H9 (cell line): ENCODE measurements at regions not wholly inside any gene's neighbourhood (a gene's known extent, or its start where the extent isn't known, plus 50 kb on each side); places are given as distances from the start of the nearest gene placed in this dataset.

Experiments used
- DNase-seq: peaks from one replicate; pipeline ENCODE4 v3.0.0-alpha.2; 2017
- H2AFZ ChIP-seq: one replicate; pipeline ENCODE4 v1.6.1; 2013; ENCODE audit warnings: mild to moderate bottlenecking, low read length, control low read depth, moderate library complexity
- H2AK5ac ChIP-seq: 2 replicates; pipeline ENCODE4 v1.6.1; 2013; ENCODE audit warnings: low read length, control low read depth, mixed read lengths; ENCODE audit not compliant: insufficient read length
- H2BK120ac ChIP-seq: one replicate; pipeline ENCODE4 v1.6.1; 2013; ENCODE audit warnings: low read depth, mild to moderate bottlenecking, low read length, control low read depth, inconsistent platforms; ENCODE audit not compliant: poor library complexity, severe bottlenecking
- H2BK12ac ChIP-seq: 2 replicates; pipeline ENCODE4 v1.6.1; 2013; ENCODE audit warnings: low read length, control low read depth, mixed read lengths, low read depth; ENCODE audit not compliant: insufficient read length
- H2BK15ac ChIP-seq: 2 replicates; pipeline ENCODE4 v1.6.1; 2013; ENCODE audit warnings: low read depth, low read length, control low read depth
- H2BK20ac ChIP-seq: one replicate; pipeline ENCODE4 v1.6.1; 2013; ENCODE audit warnings: low read depth, mild to moderate bottlenecking, low read length, control low read depth, inconsistent platforms; ENCODE audit not compliant: poor library complexity, severe bottlenecking
- H2BK5ac ChIP-seq: 2 replicates; pipeline ENCODE4 v1.6.1; 2013; ENCODE audit warnings: low read length, control low read depth, mixed read lengths; ENCODE audit not compliant: insufficient read length
- H3K14ac ChIP-seq: 2 replicates; pipeline ENCODE4 v1.6.1; 2013; ENCODE audit warnings: low read length, control low read depth; ENCODE audit not compliant: insufficient read depth
- H3K18ac ChIP-seq: 2 replicates; pipeline ENCODE4 v1.6.1; 2013; ENCODE audit warnings: low read depth, mild to moderate bottlenecking, mixed read lengths, low read length, control low read depth; ENCODE audit not compliant: insufficient read length
- H3K23ac ChIP-seq: 2 replicates; pipeline ENCODE4 v1.6.1; 2013; ENCODE audit warnings: low read length, control low read depth, mixed read lengths, low read depth; ENCODE audit not compliant: insufficient read length
- H3K23me2 ChIP-seq: 2 replicates; pipeline ENCODE4 v1.6.1; 2013; ENCODE audit warnings: low read depth, mild to moderate bottlenecking, mixed read lengths, low read length, control low read depth; ENCODE audit not compliant: insufficient read length, poor library complexity, severe bottlenecking
- H3K27ac ChIP-seq: 2 replicates; pipeline ENCODE4 v1.5.1; 2013; ENCODE audit warnings: low read length, control low read depth, mixed read lengths, low read depth; ENCODE audit not compliant: insufficient read length
- H3K27me3 ChIP-seq: 2 replicates; pipeline ENCODE4 v1.6.1; 2013; ENCODE audit warnings: low read length, control low read depth, inconsistent platforms; ENCODE audit not compliant: insufficient read depth
- H3K4ac ChIP-seq: 2 replicates; pipeline ENCODE4 v1.6.1; 2013; ENCODE audit warnings: low read depth, mild to moderate bottlenecking, control low read depth, inconsistent platforms, low read length, moderate library complexity
- H3K4me1 ChIP-seq: 2 replicates; pipeline ENCODE4 v1.6.1; 2013; ENCODE audit warnings: low read length, control low read depth, inconsistent platforms; ENCODE audit not compliant: insufficient read depth
- H3K4me2 ChIP-seq: 2 replicates; pipeline ENCODE4 v1.6.1; 2013; ENCODE audit warnings: low read length, control low read depth, mixed read lengths; ENCODE audit not compliant: insufficient read length, insufficient read depth
- H3K56ac ChIP-seq: 2 replicates; pipeline ENCODE4 v1.6.1; 2013; ENCODE audit warnings: low read depth, mild to moderate bottlenecking, mixed read lengths, low read length, control low read depth; ENCODE audit not compliant: insufficient read length
- H3K79me1 ChIP-seq: 2 replicates; pipeline ENCODE4 v1.6.1; 2013; ENCODE audit warnings: low read depth, mild to moderate bottlenecking, moderate library complexity, low read length, control low read depth, inconsistent platforms; ENCODE audit not compliant: insufficient read depth, poor library complexity, severe bottlenecking
- H3K79me2 ChIP-seq: 2 replicates; pipeline ENCODE4 v1.6.1; 2013; ENCODE audit warnings: low read length, control low read depth, inconsistent platforms; ENCODE audit not compliant: insufficient read depth
- H3K9ac ChIP-seq: 2 replicates; pipeline ENCODE4 v1.6.1; 2013; ENCODE audit warnings: low read length, control low read depth, mixed read lengths; ENCODE audit not compliant: insufficient read length; ENCODE audit errors: extremely low read depth
- H3K9me3 ChIP-seq: one replicate; pipeline ENCODE4 v1.6.1; 2013; ENCODE audit warnings: low read depth, low read length, inconsistent platforms; ENCODE audit not compliant: control insufficient read depth
- H3T11ph ChIP-seq: one replicate; pipeline ENCODE4 v1.6.1; 2013; ENCODE audit warnings: mild to moderate bottlenecking, low read length, control low read depth, inconsistent platforms
- H4K20me1 ChIP-seq: one replicate; pipeline ENCODE4 v1.6.1; 2013; ENCODE audit not compliant: control insufficient read depth, insufficient read length, insufficient read depth
- H4K5ac ChIP-seq: 2 replicates; pipeline ENCODE4 v1.6.1; 2013; ENCODE audit warnings: low read depth, mild to moderate bottlenecking, mixed read lengths, low read length, control low read depth; ENCODE audit not compliant: insufficient read length
- H4K8ac ChIP-seq: replicated peaks from 2 replicates; pipeline ENCODE4 v1.6.1; 2013; ENCODE audit warnings: low read length, control low read depth, mixed read lengths, low read depth; ENCODE audit not compliant: insufficient read length
- H4K91ac ChIP-seq: 2 replicates; pipeline ENCODE4 v1.6.1; 2013; ENCODE audit warnings: low read depth, mild to moderate bottlenecking, moderate library complexity, mixed read lengths, low read length, control low read depth; ENCODE audit not compliant: insufficient read length
- H3K27ac Mint-ChIP-seq, 3 experiments: 2 replicates in 2 of 3; 3 replicates in 1 of 3; pipeline ENCODE4 v1.8.0; 2020 to 2021; ENCODE audit warnings: mixed read lengths in 3 of 3, mild to moderate bottlenecking in 1 of 3, moderate library complexity in 1 of 3
- H3K27me3 Mint-ChIP-seq: 2 replicates; pipeline ENCODE4 v1.8.0; 2021; ENCODE audit warnings: low read depth, mild to moderate bottlenecking, moderate library complexity, mixed read lengths
- H3K36me3 Mint-ChIP-seq, 3 experiments: 2 replicates in 2 of 3; 3 replicates in 1 of 3; pipeline ENCODE4 v1.8.0; 2020 to 2021; ENCODE audit warnings: low read depth in 3 of 3, mixed read lengths in 3 of 3; ENCODE audit not compliant: insufficient read depth in 1 of 3
- H3K4me1 Mint-ChIP-seq, 2 experiments: 2 replicates each; pipeline ENCODE4 v1.8.0; 2020; ENCODE audit warnings: mixed read lengths in 2 of 2
- H3K4me3 Mint-ChIP-seq, 2 experiments: 2 replicates in 1 of 2; 3 replicates in 1 of 2; pipeline ENCODE4 v1.8.0; 2020 to 2021; ENCODE audit warnings: mild to moderate bottlenecking in 2 of 2, mixed read lengths in 2 of 2, moderate library complexity in 1 of 2
- H3K9me3 Mint-ChIP-seq, 2 experiments: 2 replicates in 1 of 2; 3 replicates in 1 of 2; pipeline ENCODE4 v1.8.0; 2020; ENCODE audit warnings: mild to moderate bottlenecking in 2 of 2, mixed read lengths in 2 of 2, moderate library complexity in 1 of 2
- WGBS: extraction: QIAGEN DNeasy Blood & Tissue Kit; methylation state at CpG from one replicate; pipeline ENCODE4 v1.1.7; 2013; ENCODE audit warnings: missing lambda C conversion rate, low lambda C conversion rate, mixed read lengths; ENCODE audit not compliant: insufficient read length; ENCODE audit errors: extremely low coverage; 5-methylcytosine and 5-hydroxymethylcytosine counted together
- TF ChIP-seq, protein P1 (sequence below): fragments of 200-600 bp; sonication (generic); conservative IDR thresholded peaks from 3 replicates; pipeline ENCODE4 v1.8.0; 2021; ENCODE audit warnings: antibody characterized with exemption, mild to moderate bottlenecking

DNA sequence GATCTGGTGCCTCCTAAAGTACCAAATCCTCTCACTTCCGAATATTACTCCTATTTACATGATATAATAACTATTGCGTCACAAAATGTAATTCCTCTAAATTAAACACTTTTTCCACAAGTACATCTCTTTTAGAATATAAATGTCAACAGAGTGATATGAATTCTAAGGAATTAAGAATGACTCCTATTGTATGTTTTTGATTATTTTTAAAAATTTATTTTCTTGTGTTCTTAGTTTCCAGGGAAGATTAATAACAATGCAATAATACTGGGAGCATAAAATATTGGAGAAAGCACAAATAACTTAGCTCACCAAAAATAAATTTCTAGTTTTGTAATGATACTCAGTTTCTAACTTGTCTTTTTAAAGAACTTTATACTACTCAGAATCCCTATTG is 184.9 kb downstream of the PCDH18 start:
- no peak overlapping the region for H3K56ac ChIP-seq
- peaks cover 6 to 9% of the 10 kb centered on the region in 2 experiments; a peak in 4 of 5 replicates for H3K9me3 Mint-ChIP-seq
- no peak overlapping the region for H3K23ac ChIP-seq
- no peak for DNase-seq
- H4K91ac ChIP-seq: no peak overlapping the region
- H3K18ac ChIP-seq: no peak overlapping the region
- H3K27me3 Mint-ChIP-seq: no peaks in the 10 kb centered on the region
- WGBS: 100% methylated on average over 1 of the region's 2 CpGs
- no peak overlapping the region for H2AK5ac ChIP-seq
- H3K9me3 ChIP-seq: no peaks in the 10 kb centered on the region
- no peak overlapping the region for H3K4ac ChIP-seq
- H3K79me1 ChIP-seq: no peaks in the 10 kb centered on the region
- H4K20me1 ChIP-seq: no peaks in the 10 kb centered on the region
- H3K79me2 ChIP-seq: no peaks in the 10 kb centered on the region
- no peak overlapping the region for H2BK12ac ChIP-seq
- H4K5ac ChIP-seq: no peak overlapping the region
- H3K9ac ChIP-seq: no peak overlapping the region
- H2BK20ac ChIP-seq: no peak overlapping the region
- H3K27ac ChIP-seq: no peak overlapping the region
- no peak overlapping the region for H3T11ph ChIP-seq
- H4K8ac ChIP-seq: no peak overlapping the region
- no peak overlapping the region for H2BK5ac ChIP-seq
- H3K27ac Mint-ChIP-seq: no peak overlapping the region
- H2BK120ac ChIP-seq: no peak overlapping the region
- no peaks in the 10 kb centered on the region for H3K27me3 ChIP-seq
- no peak overlapping the region for H3K14ac ChIP-seq
- H3K4me1 ChIP-seq: no peaks in the 10 kb centered on the region
- no peak overlapping the region for H2BK15ac ChIP-seq
- peaks cover 2 to 12% (median 4%) of the 10 kb centered on the region in 3 experiments; a peak in 5 of 7 replicates for H3K36me3 Mint-ChIP-seq
- TF ChIP-seq, protein P1, sequence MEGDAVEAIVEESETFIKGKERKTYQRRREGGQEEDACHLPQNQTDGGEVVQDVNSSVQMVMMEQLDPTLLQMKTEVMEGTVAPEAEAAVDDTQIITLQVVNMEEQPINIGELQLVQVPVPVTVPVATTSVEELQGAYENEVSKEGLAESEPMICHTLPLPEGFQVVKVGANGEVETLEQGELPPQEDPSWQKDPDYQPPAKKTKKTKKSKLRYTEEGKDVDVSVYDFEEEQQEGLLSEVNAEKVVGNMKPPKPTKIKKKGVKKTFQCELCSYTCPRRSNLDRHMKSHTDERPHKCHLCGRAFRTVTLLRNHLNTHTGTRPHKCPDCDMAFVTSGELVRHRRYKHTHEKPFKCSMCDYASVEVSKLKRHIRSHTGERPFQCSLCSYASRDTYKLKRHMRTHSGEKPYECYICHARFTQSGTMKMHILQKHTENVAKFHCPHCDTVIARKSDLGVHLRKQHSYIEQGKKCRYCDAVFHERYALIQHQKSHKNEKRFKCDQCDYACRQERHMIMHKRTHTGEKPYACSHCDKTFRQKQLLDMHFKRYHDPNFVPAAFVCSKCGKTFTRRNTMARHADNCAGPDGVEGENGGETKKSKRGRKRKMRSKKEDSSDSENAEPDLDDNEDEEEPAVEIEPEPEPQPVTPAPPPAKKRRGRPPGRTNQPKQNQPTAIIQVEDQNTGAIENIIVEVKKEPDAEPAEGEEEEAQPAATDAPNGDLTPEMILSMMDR: no peak
- H2AFZ ChIP-seq: no peak overlapping the region
- H3K4me2 ChIP-seq: no peak overlapping the region
- no peaks in the 10 kb centered on the region for H3K4me1 Mint-ChIP-seq
- H3K4me3 Mint-ChIP-seq: no peak overlapping the region
- no peaks in the 10 kb centered on the region for H3K23me2 ChIP-seq
